NCI-H187 treated with DMSO at 0.1 percent for 48 hours (cell line): ENCODE measurements at regions not wholly inside any gene's neighbourhood (a gene's known extent, or its start where the extent isn't known, plus 50 kb on each side); places are given as distances from the start of the nearest gene placed in this dataset.
A peak's percentile ranks its signal among the peaks of the same experiment; 100 is the strongest.

Source experiments
- DNase-seq: peaks from one replicate; lab custom pipeline; 2025; lab: John Stamatoyannopoulos, UW

GRCh38 chr11:95717314-95717713 lies 72.3 kb downstream of the FAM76B start:
- DNase-seq = no peak

GRCh38 chr11:95716266-95716665 lies 73.3 kb downstream of the FAM76B start:
- DNase-seq = no peak

DNA sequence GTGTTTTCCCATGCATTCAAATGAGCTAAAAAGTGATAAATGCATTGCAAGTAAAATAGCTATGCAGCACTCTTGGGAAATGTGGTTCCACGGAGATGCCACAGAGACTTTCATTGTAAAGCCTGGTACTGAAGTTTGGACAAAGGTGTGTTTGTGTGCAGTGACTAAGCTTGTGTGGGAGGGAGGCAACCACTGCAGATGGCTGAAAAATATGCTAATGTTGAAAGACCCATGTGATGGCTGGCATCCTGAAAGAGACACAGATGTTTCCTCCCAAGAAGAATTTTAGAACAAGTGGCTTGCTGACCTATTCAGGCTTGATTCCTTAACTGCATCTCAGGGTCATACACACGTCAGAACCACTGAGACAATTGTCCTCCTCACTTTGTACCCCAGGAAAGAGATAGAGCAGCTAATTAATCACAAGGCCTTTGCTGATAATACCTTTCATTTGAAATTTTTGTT lies 73.8 kb downstream of the FAM76B start:
- no peak for DNase-seq

GRCh38 chr11:95714843-95715776 lies 74.5 kb downstream of the FAM76B start:
- no peak for DNase-seq

- no peak for DNase-seq
These were observed 76.2 kb downstream of the FAM76B start for GRCh38 chr11:95713428-95713827.

- DNase-seq = no peak
These were observed 77.7 kb downstream of the FAM76B start for GRCh38 chr11:95711945-95712221.

DNA sequence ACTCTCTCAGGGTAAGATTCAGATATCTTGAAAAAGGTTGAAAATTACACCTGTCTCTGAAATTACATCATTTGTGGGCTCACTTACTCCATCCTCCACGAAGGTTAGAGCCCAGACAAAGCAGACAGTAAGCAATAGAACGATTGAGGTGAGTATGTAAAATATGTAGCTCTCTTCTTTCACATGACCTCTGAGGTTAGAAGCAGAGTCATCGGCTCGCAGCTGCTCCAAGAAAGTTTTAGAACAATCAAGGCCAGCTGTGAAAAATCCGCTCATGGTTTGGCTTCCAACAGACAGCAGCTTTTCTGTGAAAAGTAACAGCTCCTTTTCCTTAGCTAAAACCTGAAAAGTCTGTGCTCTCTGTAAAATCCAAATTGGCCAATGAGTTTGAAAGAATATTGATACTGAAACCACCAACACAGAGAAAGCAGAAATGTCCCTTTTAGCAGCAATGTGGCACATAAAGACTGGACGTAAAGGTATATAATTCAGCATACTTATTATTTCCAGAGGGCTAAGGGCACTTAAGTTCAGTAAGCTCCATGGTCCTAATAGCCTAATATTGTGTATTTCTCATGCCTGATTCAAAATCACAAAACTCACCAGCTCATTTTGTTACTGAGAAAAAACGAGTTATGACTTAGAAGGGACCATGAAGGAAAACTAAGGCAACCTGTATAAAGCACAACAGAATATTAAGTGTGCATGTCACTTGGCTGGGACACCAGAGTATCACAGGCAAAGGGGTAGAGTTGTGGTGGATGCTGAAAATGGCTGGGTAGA lies 78.2 kb downstream of the FAM76B start:
- DNase-seq = no peak

DNA sequence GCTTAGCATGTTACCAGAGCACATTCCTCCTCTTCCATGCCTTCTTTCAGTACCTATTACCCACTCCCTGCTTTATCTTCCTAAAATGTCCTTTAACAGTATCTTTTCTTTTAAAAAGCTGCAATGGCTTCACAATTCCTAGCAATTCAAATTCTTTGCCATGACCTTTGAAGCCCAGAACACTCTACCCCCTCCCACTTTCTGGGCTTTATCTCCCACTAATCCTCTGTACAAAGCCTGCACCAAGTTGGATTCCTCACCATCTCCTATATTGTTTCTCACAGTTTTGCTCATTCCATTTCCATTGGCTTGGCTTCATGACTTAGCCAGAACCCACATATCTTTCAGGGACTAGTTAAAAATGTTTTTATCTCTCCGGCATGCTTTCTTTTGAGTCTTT lies 80.9 kb downstream of the FAM76B start:
- DNase-seq = no peak

GRCh38 chr11:95706974-95707387 lies 82.6 kb downstream of the FAM76B start:
- no peak for DNase-seq

- peak; percentile 48 for DNase-seq
These were observed 84.0 kb downstream of the FAM76B start for GRCh38 chr11:95705485-95706124.

- no peak for DNase-seq
These were observed 84.7 kb downstream of the FAM76B start for GRCh38 chr11:95704865-95705264.

GRCh38 chr11:95703049-95703448 lies 86.5 kb downstream of the FAM76B start:
- DNase-seq = no peak

- DNase-seq = no peak
These were observed 87.1 kb downstream of the FAM76B start for GRCh38 chr11:95702526-95702925.

DNA sequence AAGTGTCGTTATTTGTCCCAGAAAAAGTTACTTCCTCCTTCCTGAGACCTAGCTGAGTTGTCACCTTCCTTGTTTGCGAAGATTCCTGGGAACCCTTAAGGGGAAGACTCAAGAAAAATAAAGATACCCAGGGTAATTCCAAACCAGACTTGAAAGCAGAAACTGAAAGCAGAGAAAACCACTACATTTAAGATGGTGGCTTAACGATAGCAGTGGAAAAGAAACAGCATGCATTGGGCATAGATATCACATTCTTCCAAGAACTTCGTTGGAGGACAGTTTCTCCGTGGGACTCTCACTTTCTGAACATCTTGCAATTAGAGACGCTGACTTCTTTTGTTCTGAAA lies 89.1 kb downstream of the FAM76B start:
- no peak for DNase-seq

GRCh38 chr11:95699631-95700470 lies 89.7 kb downstream of the FAM76B start:
- DNase-seq = no peak

DNA sequence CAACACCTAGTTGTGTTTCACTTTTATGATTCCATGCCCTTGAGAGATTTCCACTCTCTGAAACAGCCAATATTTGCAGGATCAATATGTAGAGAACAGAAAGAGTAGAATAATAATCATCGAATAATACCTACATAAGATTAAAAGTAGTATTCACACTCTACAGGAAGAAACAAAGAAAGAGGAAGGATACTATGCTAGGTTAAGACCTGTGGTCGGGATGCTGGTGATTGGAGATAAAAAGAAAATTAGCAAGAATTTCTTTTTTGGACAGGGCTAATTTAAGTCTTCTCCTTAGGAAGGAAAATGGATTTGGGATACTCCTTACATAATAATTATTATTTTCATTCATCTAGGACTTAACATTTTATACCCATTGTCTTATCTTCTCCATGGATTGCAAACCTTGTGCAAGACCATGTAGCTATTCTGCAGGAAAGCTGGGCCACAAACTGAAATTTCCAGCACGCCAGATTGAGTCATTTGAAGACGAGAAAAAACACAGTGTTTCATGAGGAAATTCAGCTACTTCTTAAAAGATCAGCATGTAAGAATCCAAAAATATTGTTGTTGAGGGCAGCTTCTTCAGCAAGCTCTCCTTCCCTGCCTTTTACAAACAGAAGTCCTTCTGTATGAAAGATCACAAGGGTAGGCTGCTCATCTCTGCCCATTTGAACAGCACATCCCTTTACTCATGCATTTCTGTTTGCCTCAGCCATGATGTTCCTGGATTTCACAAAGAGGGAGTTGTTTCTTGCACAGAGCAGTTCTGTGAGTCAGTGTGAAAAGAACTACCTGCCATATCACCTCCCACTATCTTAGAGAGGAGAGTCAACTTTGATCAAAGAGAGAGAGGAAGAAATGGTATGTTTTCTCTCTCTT lies 90.7 kb downstream of the FAM76B start:
- DNase-seq = no peak

DNA sequence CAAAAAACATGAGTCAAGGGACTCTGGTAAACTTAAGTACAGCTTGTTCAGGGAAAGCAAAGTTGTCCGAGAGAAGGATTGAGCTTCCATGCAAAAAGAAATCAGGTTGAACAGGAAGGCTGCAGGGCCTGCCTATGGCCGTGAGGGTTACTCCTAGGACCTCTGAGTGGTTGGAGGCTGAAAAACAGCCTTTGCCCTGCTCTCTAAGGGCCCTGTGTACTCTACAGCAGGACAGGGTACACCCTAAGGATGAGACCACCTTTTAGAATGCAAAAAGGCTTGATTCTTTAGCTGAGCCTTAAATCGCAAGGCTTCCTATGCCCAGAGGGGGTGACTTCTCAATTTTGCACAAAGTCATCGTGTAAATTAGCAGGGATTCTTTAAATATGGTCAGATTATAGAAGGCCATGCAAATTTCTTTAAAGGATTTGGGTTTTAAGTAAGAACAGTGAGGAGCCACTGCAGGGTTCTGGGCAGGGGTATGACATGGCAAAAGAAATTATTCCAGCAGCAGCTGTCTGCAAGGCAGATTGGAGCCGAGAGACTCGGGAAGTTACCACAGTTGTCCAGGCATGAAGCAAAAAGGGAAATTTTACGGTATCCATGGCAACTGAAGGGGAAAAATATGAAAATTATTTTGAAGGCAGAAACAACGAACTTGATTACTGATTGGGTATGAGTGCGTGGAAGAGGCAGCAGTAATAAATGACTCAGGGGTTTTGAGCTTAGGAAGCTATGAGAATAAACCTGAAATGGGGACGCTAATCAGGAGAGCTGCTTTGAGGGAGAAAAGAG lies 91.8 kb downstream of the FAM76B start:
- DNase-seq = no peak

DNA sequence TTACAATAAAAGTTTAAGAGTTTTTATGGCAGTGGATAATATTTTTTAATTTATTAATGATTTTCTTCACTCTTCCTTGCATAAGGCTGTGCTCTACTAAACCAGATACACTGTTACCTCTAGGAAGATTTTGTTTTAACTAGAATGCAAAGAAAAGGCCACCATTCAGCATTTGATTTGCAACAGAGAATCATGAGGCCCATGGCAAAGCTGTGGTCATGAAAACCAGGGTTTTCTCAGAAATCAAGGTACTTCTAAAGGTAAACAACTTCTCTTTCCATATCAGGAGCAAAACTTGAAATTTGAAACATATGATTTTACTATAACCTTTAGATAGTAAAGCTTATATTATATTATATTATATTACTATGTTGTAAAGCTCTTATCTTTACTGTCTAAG lies 94.4 kb downstream of the FAM76B start:
- no peak for DNase-seq

DNA sequence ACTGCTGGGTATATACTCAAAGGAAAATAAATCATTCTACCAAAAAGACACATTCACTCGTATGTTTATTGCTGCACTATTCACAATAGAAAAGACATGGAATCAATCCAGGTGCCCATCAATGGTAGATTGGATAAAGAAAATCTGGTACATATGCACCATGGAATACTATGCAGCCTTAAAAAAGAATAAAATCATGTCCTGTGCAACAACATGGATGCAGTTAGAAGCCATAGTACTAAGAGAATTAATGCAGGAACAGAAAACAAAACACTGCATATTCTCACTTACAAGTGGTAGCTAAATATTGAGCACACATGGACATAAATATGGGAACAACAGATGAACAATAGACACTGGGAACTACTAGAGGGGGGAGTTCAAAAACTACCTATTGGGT lies 96.3 kb downstream of the FAM76B start:
- DNase-seq = no peak
